Memory B cell (primary cell): ENCODE measurements at regions not wholly inside any gene's neighbourhood (a gene's known extent, or its start where the extent isn't known, plus 50 kb on each side); places are given as distances from the start of the nearest gene placed in this dataset.
"Not testable (repeated sequence)": the region's sequence is repeated elsewhere in the genome, so short reads cannot be mapped to it uniquely, and the experiment has no call there.

ENCODE experiments used
- ATAC-seq: fragments of 150-1000 bp; cut with Tn5 transposase; 2 replicates; pipeline ENCODE4 v1.10.0; 2021; ENCODE audit warnings: low read depth, mild to moderate bottlenecking, moderate library complexity
- DNase-seq, 2 donors: peaks; one replicate each; pipeline ENCODE4 v3.0.0; 2022; ENCODE audit warnings: low spot score in 2 of 2
- H3K27ac Mint-ChIP-seq: one replicate; pipeline ENCODE4 v1.8.0; 2022; ENCODE audit warnings: mild to moderate bottlenecking, moderate library complexity, mixed read lengths
- H3K27me3 Mint-ChIP-seq: one replicate; pipeline ENCODE4 v1.8.0; 2022; ENCODE audit warnings: mixed read lengths
- H3K36me3 Mint-ChIP-seq: one replicate; pipeline ENCODE4 v1.8.0; 2022; ENCODE audit warnings: mild to moderate bottlenecking, mixed read lengths
- H3K4me1 Mint-ChIP-seq: one replicate; pipeline ENCODE4 v1.8.0; 2022; ENCODE audit warnings: mixed read lengths
- H3K4me3 Mint-ChIP-seq: one replicate; pipeline ENCODE4 v1.8.0; 2022; ENCODE audit warnings: mild to moderate bottlenecking, moderate library complexity, mixed read lengths
- H3K9me3 Mint-ChIP-seq: one replicate; pipeline ENCODE4 v1.8.0; 2022; ENCODE audit warnings: mixed read lengths

DNA sequence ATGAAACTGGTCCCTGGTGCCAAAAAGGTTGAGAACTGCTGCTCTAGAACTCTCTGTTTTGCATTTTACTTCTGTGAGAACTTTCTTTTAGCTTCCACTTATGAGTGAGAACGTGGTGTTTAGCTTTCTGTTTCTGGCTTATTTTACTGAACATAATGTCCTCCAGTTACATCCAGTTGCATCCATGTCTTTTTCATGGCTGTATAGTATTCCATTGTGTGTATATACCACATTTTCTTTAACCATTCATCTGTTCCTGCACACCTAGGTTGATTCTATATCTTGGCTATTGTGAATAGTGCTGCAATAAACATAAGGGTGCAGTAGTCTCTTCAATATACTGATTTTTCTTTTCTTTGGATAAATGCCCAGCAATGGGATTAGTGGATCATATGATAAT, 165.7 kb downstream of the NPR3 start:
- ATAC-seq (no peak), DNase-seq (no peak)
- Mint-ChIP-seq H3K27ac (no peak overlapping the region), H3K9me3 (peaks cover 16% of the 10 kb centered on the region), H3K4me1 (no peaks in the 10 kb centered on the region), H3K27me3 (no peaks in the 10 kb centered on the region), H3K36me3 (no peaks in the 10 kb centered on the region), H3K4me3 (no peak overlapping the region)

DNA sequence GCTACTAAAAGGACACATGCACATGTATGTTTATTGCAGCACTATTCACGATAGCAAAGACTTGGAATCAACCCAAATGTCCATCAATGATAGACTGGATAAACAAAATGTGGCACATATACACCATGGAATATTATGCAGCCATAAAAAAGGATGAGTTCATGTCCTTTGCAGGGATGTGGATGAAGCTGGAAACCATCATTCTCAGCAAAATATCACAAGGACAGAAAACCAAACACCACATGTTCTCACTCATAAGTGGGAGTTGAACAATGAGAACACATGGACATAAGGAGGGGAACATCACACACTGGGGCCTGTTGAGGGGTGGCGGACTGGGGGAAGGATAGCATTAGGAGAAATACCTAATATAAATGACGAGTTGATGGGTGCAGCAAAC, 168.2 kb downstream of the NPR3 start:
- H3K27ac Mint-ChIP-seq, DNase-seq, H3K4me3 Mint-ChIP-seq, ATAC-seq, H3K27me3 Mint-ChIP-seq, H3K4me1 Mint-ChIP-seq, H3K36me3 Mint-ChIP-seq: not testable (repeated sequence)
- H3K9me3 Mint-ChIP-seq: peaks cover 22% of the 10 kb centered on the region

DNA sequence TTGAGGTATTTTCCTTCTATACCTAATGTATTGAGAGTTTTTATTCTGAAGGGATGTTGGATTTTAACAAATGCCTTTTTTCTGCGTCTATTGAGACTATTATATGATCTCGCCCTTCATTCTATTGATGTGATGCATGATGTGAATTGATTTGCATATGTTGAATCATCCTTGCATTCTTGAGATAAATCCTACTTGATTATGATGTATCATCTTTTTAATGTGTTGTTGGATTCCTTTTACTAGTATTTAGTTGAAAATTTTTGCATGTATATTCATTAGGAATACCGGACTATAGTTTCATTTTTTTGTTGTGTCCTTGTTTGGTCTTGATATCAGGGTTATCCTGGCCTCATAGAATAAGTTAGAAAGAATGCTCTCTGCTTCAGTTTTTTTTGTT, 169.7 kb downstream of the NPR3 start:
- no peak for ATAC-seq
- H3K27ac Mint-ChIP-seq: no peak overlapping the region

DNA sequence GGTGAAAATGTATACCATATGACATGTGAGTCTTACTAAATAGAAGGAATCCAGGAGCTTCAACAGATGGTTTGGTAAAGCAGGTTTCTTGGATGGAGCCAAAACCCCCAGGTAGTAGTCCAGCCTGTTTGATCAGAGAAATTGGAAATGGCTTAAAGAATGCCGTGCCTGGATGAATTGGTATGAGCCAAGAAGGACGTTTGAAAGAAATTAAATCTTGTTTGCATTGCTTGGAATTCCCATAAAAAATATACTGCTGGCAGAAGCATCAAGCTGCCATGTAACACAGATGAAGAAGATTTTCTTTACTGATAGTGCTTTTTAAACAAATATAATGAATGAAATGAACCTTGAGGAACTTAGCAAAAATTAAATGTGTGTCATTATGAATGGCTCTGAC, 176.3 kb downstream of the NPR3 start:
- no peaks in the 10 kb centered on the region for H3K4me1 Mint-ChIP-seq
- peaks cover 6% of the 10 kb centered on the region for H3K9me3 Mint-ChIP-seq
- H3K36me3 Mint-ChIP-seq: no peaks in the 10 kb centered on the region

More for the DNA sequence above, 169.7 kb downstream of the NPR3 start:
- no peak for DNase-seq
- Mint-ChIP-seq H3K36me3 (no peaks in the 10 kb centered on the region), H3K4me1 (no peaks in the 10 kb centered on the region), H3K27me3 (no peaks in the 10 kb centered on the region), H3K4me3 (no peak overlapping the region), H3K9me3 (peaks cover 20% of the 10 kb centered on the region)

DNA sequence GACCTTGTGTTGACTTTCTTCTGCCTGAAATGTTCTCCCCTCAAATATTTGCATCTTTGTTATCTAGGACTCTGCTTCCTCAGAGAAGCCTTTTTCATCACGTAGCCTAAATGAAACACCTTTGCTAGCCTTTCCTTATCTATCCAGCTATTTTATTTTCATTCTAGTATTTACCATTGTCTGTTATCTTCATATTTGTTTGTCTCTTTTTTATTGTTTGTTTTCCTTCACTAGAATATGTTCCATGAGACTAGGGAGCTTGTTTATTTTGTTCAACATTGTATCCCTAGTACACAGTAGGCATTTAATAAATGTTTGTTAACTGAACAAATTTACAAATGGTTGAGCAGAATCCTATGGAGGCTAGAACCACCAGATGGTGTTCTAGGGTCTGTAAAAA, 178.0 kb downstream of the NPR3 start:
- Mint-ChIP-seq H3K9me3 (peaks cover 4% of the 10 kb centered on the region), H3K4me1 (no peaks in the 10 kb centered on the region), H3K36me3 (no peaks in the 10 kb centered on the region), H3K27me3 (no peaks in the 10 kb centered on the region), H3K27ac (no peak overlapping the region), H3K4me3 (no peak overlapping the region)
- DNase-seq (no peak), ATAC-seq (no peak)

More for the DNA sequence above, 176.3 kb downstream of the NPR3 start:
- no peak overlapping the region for H3K4me3 Mint-ChIP-seq
- H3K27ac Mint-ChIP-seq: no peak overlapping the region
- DNase-seq: no peak
- no peaks in the 10 kb centered on the region for H3K27me3 Mint-ChIP-seq
- ATAC-seq: no peak

DNA sequence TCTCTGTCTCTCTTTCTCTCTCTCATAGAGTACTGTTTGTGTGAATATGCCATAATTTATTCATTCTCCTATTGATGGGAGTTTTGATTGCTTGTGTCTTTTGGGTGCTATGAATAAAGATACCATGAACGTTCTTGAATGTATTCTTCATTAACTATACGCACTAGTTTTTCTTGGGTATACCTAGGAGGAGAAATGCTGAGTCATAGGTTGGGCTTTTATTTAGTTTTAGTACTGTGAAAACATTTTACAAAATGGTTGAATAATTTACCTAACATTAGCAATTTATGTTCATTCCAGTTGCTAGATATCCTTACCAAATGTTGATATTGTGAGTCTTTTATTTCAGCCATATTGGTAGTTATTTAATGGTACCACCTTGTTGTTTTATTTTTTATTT, 192.5 kb downstream of the NPR3 start:
- H3K27me3 Mint-ChIP-seq: no peaks in the 10 kb centered on the region
- DNase-seq (no peak), ATAC-seq (no peak)
- no peaks in the 10 kb centered on the region for H3K36me3 Mint-ChIP-seq
- H3K4me1 Mint-ChIP-seq: no peaks in the 10 kb centered on the region
- peaks cover 14% of the 10 kb centered on the region for H3K9me3 Mint-ChIP-seq
- H3K27ac Mint-ChIP-seq: no peak overlapping the region
- H3K4me3 Mint-ChIP-seq: no peak overlapping the region

DNA sequence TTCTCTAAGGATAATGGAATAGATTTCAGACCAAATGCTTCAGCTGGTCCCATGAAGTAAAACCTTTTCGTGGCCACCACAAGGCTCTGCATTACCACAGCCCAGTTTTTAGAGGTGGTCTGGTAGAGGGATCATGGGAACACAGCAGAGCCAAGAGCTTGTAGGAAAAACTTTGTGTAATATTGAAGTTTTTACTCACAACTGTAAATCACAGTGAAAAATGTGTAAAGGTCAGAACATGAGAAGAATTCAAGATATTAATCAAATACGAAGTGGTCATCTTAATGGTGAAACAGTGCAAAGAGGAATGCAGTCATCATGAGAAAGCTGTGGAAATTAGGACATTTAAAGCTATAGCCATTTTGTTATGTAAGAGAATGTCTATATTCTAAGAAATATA, 197.5 kb downstream of the NPR3 start:
- H3K27me3 Mint-ChIP-seq: no peaks in the 10 kb centered on the region
- ATAC-seq (no peak), DNase-seq (no peak)
- no peaks in the 10 kb centered on the region for H3K4me1 Mint-ChIP-seq
- H3K27ac Mint-ChIP-seq: no peak overlapping the region
- H3K4me3 Mint-ChIP-seq: no peak overlapping the region
- H3K36me3 Mint-ChIP-seq: no peaks in the 10 kb centered on the region
- H3K9me3 Mint-ChIP-seq: peaks cover 11% of the 10 kb centered on the region

DNA sequence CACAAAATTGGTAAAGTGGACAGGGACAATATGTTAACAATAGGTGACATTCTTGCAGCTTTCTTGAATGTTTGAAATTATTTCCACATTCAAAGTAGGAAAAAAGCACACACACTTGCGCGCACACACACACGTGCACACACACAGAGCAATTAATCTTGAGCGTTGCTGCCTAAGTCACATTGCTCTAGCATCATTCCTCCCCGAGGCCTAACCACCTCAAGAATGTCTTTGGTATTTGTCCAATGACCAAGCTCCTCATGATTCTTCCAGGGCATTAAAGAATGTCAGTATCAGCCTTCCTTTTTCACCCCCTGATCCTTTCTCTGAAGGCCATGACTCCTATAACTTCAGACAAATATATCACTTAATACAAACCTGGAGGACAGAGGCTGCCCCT, 198.1 kb downstream of the NPR3 start:
- DNase-seq (no peak), ATAC-seq (no peak)
- Mint-ChIP-seq H3K36me3 (no peaks in the 10 kb centered on the region), H3K4me3 (no peak overlapping the region), H3K27me3 (no peaks in the 10 kb centered on the region), H3K9me3 (peaks cover 12% of the 10 kb centered on the region), H3K27ac (no peak overlapping the region), H3K4me1 (no peaks in the 10 kb centered on the region)

DNA sequence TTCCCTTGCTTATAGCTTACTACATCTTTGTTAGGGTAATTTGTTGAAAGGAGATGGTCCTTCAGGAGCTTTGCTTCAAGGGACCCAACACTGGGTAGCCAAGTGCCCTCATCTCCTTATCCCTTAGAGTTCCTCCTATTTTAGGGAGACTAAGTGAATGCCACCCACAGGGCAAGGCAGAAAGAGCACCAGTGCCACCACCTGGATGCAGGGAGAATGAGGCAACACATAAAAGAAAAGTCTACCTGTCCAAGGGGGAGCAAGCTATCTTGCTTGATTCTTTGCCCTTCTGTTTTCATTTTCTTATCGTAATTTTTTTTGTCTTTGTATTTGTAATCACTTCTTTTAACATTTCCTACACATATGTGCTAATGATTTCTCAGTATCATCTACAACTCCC, 205.5 kb downstream of the NPR3 start:
- no peak for DNase-seq
- Mint-ChIP-seq H3K27me3 (no peaks in the 10 kb centered on the region), H3K27ac (no peak overlapping the region), H3K4me1 (no peaks in the 10 kb centered on the region), H3K9me3 (peaks cover 7% of the 10 kb centered on the region), H3K36me3 (no peaks in the 10 kb centered on the region), H3K4me3 (no peak overlapping the region)
- no peak for ATAC-seq

DNA sequence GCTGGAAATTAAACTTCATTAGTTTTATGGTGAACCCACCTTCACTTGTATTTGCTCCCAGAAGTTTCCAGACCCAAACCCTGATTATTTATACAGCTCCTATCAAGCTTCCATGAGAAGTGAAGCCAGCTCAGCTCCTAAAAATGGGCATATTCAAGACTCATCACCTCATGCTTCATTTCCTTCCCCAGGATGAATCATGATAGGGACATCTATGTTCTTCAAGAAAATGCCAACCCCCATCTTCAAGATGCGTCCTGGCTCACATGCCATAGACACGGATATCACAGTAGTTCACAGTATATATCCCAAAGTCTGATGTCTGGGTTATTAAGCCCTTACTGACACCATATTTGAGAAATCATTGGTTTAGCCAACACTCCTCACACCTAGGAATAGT, 217.6 kb downstream of the NPR3 start:
- ATAC-seq (no peak), DNase-seq (no peak)
- Mint-ChIP-seq H3K36me3 (no peaks in the 10 kb centered on the region), H3K9me3 (peaks cover 2% of the 10 kb centered on the region), H3K4me1 (no peaks in the 10 kb centered on the region), H3K27ac (no peak overlapping the region), H3K4me3 (no peak overlapping the region), H3K27me3 (no peaks in the 10 kb centered on the region)

DNA sequence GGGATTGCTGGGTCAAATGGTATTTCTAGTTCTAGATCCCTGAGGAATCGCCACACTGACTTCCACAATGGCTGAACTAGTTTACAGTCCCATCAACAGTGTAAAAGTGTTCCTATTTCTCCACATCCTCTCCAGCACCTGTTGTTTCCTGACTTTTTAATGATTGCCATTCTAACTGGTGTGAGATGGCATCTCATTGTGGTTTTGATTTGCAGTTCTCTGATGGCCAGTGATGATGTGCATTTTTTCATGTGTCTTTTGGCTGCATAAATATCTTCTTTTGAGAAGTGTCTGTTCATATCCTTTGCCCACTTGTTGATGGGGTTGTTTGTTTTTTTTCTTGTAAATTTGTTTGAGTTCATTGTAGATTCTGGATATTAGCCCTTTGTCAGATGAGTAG, 220.3 kb downstream of the NPR3 start:
- not testable (repeated sequence) for ATAC-seq, H3K4me1 Mint-ChIP-seq, H3K9me3 Mint-ChIP-seq, H3K36me3 Mint-ChIP-seq, DNase-seq, H3K27ac Mint-ChIP-seq, H3K27me3 Mint-ChIP-seq, H3K4me3 Mint-ChIP-seq

DNA sequence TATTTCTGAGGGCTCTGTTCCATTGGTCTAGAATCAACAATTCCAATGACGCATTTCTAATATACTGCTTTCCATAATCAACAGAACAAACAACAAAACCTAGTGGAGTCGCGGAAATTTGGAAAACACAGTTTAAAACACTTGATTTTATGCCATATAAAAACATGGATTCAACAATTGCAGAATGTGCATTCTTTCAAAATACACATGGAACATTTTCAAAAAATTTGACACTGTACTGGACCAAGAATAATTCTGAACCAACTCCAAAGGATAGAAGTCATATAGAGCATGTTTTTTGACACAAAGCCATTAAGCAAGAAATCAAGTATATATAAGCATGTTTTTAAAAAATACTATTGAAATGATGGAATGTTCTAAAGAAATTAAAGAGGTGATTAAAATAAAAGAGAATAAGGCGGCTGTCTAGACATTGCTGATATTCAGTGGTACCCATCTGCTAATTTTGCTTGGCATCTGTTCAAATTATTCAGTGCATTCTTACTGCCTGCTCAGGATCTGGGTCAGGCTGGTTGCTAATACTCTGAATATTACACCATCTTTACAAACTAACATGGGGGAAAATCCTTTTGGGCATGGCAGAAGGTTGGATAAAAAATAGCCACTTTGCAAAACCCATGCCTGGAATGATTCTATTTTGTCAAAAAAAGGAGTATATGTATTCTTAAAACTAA, 221.3 kb downstream of the NPR3 start:
- Mint-ChIP-seq H3K4me3 (no peak overlapping the region), H3K27me3 (no peaks in the 10 kb centered on the region), H3K36me3 (no peaks in the 10 kb centered on the region), H3K9me3 (peaks cover 2% of the 10 kb centered on the region), H3K27ac (no peak overlapping the region), H3K4me1 (no peaks in the 10 kb centered on the region)
- no peak for DNase-seq
- no peak for ATAC-seq

DNA sequence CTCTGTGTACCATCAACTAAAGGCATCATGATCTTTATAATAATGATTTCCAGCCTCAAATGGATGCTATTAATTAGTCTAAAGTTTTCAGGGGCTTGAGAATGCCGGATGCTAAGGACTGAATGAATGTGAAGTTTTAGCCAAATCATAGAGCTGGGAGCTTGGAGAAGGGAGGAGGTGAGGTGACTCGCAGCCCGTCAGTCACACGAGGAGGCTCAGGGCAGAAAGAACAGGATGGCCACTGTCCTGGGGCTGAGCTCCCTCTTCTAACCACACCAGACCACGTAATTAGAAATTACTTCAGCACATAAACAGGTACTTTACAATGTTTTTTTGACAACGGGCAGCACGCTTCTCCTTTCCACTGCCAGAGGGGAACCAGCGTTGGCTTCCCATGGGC, 222.6 kb downstream of the NPR3 start:
- ATAC-seq (no peak), DNase-seq (no peak)
- Mint-ChIP-seq H3K36me3 (no peaks in the 10 kb centered on the region), H3K4me1 (no peaks in the 10 kb centered on the region), H3K27ac (no peak overlapping the region), H3K27me3 (no peaks in the 10 kb centered on the region), H3K4me3 (no peak overlapping the region), H3K9me3 (peaks cover 2% of the 10 kb centered on the region)

DNA sequence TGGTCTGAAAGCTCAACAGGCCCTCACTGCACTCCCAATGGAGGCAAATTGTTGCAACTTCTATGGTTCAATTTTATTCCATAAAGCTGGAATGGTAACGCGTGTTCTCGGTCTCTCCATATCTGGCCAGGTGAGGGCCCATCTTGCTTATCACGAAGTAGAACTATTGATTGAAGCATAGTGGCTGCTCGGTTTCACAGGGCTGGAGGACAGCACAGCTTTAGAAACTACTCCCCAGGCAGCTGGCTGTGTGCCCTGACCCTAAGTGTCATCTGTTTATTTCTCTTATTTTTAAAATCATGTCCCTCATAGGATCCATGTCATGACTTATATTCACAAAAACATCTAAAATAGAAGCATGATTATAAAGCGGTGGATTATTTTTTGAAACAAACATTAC, 223.4 kb downstream of the NPR3 start:
- ATAC-seq: no peak
- no peaks in the 10 kb centered on the region for H3K4me1 Mint-ChIP-seq
- no peak overlapping the region for H3K27ac Mint-ChIP-seq

DNA sequence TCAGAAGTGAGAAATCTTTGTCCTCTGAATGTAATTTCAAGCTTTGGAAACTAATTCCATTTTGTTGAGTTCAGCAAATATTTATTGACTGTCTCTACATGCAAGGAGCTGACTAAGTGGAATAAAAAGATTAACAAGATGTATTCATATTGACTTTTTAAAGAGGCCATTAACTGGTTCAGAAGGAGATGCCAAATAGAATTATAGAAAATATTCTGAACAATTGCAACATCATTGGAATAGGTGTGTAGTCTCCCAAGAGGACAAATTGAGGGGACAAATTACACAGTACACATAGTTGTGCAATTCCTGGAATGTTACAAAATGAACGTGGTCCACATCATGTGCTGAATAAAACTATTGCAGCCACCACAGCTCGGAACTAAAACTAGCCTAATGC, 224.2 kb downstream of the NPR3 start:
- Mint-ChIP-seq H3K27ac (no peak overlapping the region), H3K4me1 (no peaks in the 10 kb centered on the region), H3K27me3 (no peaks in the 10 kb centered on the region), H3K9me3 (no peaks in the 10 kb centered on the region), H3K4me3 (no peak overlapping the region), H3K36me3 (no peaks in the 10 kb centered on the region)
- ATAC-seq: no peak
- no peak for DNase-seq

More for the DNA sequence above, 223.4 kb downstream of the NPR3 start:
- Mint-ChIP-seq H3K36me3 (no peaks in the 10 kb centered on the region), H3K27me3 (no peaks in the 10 kb centered on the region), H3K4me3 (no peak overlapping the region), H3K9me3 (no peaks in the 10 kb centered on the region)
- no peak for DNase-seq
